HS-5 (cell line): ENCODE measurements at regions not wholly inside any gene's neighbourhood (a gene's known extent, or its start where the extent isn't known, plus 50 kb on each side); places are given as distances from the start of the nearest gene placed in this dataset.
"Not testable (repeated sequence)": the region's sequence is repeated elsewhere in the genome, so short reads cannot be mapped to it uniquely, and the experiment has no call there.

Experiments used
- DNase-seq: peaks from one replicate; pipeline ENCODE4 v3.0.0-alpha.2; 2012; ENCODE audit warnings: low read depth

- no peak for DNase-seq
Measured at GRCh38 chrX:110965409-110966090, 130.4 kb upstream of the PAK3 start.

GRCh38 chrX:110964786-110965185 is 131.2 kb upstream of the PAK3 start:
- DNase-seq: no peak

GRCh38 chrX:110962451-110962850 is 133.5 kb upstream of the PAK3 start:
- no peak for DNase-seq

DNA sequence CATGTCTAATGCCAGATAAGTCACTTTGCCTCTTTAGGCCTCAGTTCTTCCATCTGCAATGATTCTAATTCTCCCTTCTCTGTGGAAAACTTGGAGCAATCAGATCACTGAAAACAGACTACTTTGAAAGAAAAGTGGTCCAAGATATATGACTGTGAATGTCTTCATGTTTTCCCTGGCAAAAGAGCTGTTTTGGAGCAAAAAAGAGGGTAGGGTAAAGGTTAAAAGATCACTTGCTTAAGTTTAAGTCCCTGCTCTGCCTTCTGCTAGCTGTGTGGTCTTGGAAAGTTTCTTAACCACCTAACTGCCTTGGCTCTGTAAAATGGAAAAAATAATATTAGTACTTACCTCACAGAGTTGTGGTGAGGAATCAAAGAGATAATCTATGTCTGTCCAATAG is 140.3 kb upstream of the PAK3 start:
- no peak for DNase-seq

DNA sequence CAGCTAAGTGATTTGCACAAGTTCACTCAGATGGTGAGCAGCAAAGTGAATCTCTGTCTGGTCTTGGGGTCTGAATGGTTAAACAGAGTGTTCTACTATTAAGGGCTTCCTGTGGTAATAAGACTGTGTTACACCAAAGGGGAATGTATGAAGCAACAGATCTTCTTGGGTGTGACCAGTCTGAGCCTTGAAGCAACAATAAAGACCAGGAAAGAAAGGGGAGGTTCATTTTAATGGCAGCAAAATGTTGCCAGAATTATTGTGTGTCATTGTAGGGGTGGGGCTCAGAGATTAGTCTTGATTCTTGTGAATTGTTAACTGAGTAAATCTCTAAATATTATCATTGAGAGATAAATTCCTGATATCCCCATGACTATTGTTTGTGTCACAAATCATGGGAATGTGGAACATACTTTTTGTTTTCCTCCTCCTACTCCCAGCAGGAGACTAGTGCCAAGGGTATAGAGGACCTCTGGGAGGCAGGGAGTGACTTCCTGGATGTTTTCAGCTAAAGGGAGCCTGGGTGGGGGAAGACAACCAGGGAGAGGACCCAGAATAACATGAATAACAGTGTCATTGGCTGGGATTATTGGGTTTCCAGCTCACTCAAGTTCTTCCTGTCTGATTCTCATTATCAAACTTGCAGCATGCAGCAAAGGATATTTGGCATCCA is 141.4 kb upstream of the PAK3 start:
- DNase-seq: no peak

DNA sequence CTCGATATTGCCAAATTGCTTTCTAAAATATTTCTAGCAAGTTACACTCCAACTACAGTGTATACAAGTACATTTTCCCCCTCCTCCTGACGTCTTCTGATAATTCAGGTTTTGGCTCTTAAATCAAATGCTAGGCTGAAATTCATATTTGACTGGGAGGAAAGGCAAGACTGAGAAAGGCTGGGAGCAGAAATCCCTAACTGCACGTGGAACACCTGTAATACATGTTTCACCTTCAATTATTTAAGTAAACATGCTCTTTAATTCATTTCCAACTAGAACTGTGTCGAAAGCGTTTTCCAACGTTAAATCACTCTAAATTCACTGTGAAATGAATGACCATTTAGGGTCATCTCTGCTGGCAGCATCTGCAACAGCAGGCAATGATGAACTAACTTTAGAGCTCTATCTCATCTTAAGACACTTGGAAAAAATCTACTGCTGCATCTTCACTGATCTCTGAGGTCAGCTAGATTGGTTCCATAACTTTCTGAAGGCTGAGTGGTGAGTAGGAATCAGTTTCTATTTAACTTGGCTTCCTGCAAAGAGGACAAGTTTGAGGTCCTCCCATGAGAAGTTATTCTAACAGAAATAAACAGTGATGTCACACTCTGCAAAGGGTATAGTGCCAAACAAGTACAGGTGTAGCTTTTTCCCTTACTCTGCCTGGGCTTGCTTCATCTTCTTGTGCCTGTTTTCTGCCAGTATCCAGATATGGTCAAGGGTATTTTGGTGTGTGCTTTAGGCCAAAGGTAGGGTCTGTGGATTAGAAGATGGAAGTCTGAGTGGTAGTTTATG is 144.3 kb upstream of the PAK3 start:
- no peak for DNase-seq

DNA sequence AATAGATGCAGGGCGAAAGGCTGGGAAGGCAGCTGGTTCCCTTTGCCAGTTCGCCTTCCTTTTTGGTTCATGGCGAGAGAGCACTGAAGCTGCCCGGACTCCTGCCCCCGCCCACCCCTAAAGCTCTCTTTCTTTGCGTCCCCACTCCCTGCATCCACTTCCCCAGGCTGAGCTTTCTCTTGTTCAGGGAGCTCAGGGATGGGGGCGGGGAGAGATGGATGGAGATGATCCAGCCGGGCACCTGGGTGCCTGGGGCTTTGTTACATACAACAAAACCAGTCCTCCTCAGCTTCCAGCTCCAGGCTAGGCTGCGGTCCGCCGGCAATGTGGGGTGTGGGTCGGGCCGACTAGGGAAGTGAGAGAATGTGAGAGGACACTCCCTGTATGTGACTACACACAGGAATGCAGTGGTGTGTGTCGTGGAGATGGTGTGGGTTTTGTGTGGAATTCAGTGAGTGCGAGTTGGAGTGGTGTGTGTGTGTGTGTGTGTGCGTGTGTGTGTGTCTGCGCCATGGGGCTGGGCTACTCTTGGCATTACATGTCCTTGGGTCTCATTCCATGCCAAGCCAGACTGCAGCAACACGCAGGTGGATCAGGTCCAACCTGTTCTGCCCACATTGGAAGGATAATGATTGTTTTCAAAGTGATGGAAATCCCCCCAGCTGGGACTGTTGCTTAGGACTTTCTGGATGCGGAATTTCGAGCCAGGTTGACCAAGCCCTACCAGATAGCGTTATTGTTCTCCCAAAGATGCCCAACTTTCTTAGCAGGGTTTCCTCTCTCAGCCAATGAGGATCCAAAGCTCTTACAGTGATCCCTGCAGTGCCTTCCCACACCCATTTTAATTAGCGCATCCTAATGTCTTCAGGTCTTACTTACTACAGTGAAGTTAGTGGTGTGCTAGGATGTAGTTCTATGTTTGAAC is 149.4 kb upstream of the CHRDL1 start:
- DNase-seq: no peak

DNA sequence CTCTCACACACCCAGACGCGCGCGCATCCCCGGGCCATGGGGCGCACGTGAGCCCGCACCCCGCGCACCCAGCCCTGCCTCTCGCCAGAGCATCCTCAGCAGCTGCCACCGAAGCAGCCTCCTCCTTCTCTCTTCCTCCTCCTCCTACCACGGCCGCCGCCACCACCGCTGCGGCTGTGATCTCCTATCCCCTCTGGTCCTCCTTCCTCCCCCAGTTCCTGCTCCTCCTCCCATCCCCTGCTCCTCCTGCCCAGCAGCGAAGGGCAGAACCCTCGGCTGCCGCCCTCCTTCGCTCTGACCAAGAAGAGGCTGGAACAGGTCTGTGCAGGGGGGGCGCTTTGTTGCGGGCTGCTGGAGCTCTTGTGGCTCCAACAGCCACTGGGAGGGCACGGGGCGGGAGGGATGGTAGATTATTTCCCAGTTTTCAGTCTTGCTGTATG is 148.7 kb upstream of the CHRDL1 start:
- no peak for DNase-seq

- no peak for DNase-seq
Measured at GRCh38 chrX:110941906-110942305, 146.3 kb upstream of the CHRDL1 start.

GRCh38 chrX:110938977-110939732 is 143.5 kb upstream of the CHRDL1 start:
- no peak for DNase-seq

GRCh38 chrX:110924871-110925270 is 129.3 kb upstream of the CHRDL1 start:
- DNase-seq: no peak

DNA sequence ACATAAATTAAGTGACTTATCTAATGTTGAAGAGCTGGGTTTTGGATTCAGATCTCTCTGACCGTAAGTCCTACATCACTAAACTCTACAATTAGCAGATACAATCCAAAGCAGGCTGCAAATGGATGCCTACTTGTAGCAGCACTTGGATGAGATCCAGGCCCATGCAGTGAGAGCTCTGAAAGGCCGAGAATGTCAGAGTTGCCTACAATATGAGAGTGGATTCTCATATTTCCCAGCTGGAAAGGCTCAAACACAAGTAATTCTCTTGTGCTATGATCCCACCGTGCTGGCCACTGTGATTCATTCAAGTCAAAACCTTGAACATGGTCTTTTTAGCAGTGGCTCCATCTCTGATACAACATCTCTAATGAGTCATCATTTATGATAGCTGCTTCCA is 125.4 kb upstream of the CHRDL1 start:
- no peak for DNase-seq

DNA sequence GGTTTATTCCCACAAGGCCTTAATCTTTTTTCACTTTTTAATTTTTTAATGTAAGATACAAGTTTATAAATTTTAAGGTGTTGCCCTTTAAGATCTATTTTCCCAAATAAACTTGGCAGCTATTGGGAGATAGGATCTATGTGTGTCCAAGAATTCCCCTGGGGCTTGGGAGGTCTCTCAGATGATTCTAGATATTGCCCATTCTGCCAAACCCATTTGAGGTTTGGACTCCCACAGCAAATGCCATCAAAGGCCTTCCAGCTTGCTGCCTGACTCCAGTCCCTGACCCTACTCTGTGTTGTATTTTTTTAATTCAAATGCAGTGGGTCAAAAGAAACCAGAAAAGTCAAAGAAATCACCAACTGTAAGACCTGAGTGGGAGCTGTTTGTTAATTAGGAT is 120.0 kb upstream of the CHRDL1 start:
- DNase-seq: no peak

- peak; percentile 28 for DNase-seq
Measured at GRCh38 chrX:110915111-110915510, 119.5 kb upstream of the CHRDL1 start.

GRCh38 chrX:110914281-110914680 is 118.7 kb upstream of the CHRDL1 start:
- no peak for DNase-seq

DNA sequence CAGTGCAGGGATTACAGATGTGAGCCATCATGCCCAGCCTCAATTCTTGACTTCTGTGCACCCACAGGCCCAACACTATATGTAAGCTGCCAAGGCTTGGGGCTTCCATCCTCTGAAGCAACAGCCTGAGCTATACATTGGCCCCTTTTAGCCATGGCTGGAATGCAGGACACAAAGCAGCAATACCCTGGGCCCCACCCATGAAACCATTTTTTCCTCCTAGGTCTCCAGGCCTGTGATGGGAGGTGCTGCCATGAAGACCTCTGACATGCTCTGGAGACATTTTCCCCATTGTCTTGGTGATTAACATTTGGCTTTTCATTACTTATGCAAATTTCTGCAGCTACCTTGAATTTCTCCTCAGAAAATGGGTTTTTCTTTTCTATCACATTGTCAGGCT is 109.1 kb upstream of the CHRDL1 start:
- DNase-seq: not testable (repeated sequence)

- no peak for DNase-seq
Measured at GRCh38 chrX:110881971-110882370, 86.4 kb upstream of the CHRDL1 start.

DNA sequence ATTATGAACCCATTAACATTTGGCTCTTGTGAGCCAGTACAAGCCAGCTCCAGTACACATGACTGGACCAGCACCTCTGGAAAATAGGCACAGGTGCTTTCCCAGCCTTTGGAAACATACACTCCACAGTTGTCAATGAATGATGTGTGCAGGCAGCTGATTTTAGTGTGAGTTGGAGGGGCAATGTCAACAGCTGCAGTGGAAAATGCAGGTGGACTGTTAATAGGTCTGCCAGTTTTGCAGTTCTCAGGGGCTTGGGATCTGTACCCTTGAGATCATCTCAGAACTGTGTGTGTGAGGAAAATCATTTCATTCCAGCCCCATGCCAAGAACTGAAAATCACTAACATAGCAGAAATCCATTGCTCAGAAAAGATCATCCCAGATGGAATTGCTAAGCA is 81.7 kb upstream of the CHRDL1 start:
- DNase-seq: no peak

DNA sequence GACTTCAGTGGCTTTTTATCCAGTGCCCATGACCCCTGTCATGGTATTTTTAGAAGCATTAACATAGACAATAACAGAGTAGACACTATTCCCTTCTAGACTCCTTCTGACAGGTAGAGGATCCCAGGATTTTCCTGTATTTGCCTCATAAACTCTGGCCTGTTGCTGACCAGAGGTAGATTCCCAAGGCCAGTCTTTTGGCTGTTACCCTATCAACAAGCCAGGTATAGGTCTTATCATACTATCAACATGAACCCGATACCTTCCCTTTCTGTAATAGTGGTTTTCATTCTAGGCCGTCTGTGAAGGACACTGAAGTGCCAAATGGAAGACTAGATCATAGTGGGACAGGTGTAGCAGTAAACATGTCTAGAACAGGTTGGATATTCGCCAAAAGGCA is 76.2 kb upstream of the CHRDL1 start:
- DNase-seq: no peak

GRCh38 chrX:110866421-110866820 is 70.8 kb upstream of the CHRDL1 start:
- DNase-seq: no peak

DNA sequence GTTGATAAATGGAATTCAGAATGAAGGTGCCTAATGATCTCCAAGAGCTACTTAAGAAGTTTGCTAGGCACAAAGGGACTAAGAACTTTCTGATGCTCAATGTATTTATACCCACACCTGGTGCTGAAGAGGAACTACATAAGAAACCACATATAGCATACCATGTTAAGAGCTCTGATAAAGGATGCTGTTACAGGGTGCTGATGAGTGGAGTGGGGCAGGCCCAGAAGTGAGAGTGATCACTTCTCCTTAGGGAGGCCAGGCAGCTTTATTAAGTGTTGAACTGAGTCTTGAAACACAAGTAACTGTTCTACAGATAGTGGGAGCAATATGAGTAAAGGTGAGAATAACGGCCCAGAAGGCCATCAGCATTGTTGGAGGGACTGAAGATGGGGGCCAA is 68.3 kb upstream of the CHRDL1 start:
- no peak for DNase-seq
